HEK293 (cell line): ENCODE measurements at regions not wholly inside any gene's neighbourhood (a gene's known extent, or its start where the extent isn't known, plus 50 kb on each side); places are given as distances from the start of the nearest gene placed in this dataset.

ENCODE experiments used
- EGR2 ChIP-seq: fragments of 450-650 bp; formaldehyde crosslinking; IDR thresholded peaks from 2 replicates; pipeline ENCODE4 v1.5.1; 2016; ENCODE audit warnings: low read depth, missing biosample characterization, missing genetic modification characterization
- IKZF3 ChIP-seq: fragments of 450-650 bp; IDR thresholded peaks from 2 replicates; pipeline ENCODE4 v1.5.0; 2018; ENCODE audit warnings: missing biosample characterization, mild to moderate bottlenecking, missing genetic modification characterization, moderate library complexity
- KLF16 ChIP-seq: fragments of 450-650 bp; formaldehyde crosslinking; IDR thresholded peaks from 2 replicates; pipeline ENCODE4 v1.5.1; 2017; ENCODE audit warnings: missing biosample characterization, missing genetic modification characterization
- KLF7 ChIP-seq: fragments of 450-650 bp; formaldehyde crosslinking; IDR thresholded peaks from 2 replicates; pipeline ENCODE4 v1.5.1; 2016; ENCODE audit warnings: missing biosample characterization, missing genetic modification characterization, borderline replicate concordance
- OSR2 ChIP-seq: fragments of 450-650 bp; formaldehyde crosslinking; IDR thresholded peaks from 2 replicates; pipeline ENCODE4 v1.5.1; 2016; ENCODE audit warnings: missing biosample characterization, missing genetic modification characterization
- ZBTB17 ChIP-seq: fragments of 450-650 bp; formaldehyde crosslinking; IDR thresholded peaks from 2 replicates; pipeline ENCODE4 v1.5.1; 2016; ENCODE audit warnings: missing biosample characterization, missing genetic modification characterization
- ZBTB20 ChIP-seq: fragments of 450-650 bp; formaldehyde crosslinking; IDR thresholded peaks from 2 replicates; pipeline ENCODE4 v1.5.1; 2016; ENCODE audit warnings: missing biosample characterization, missing genetic modification characterization
- ZFP41 ChIP-seq: fragments of 450-650 bp; formaldehyde crosslinking; IDR thresholded peaks from 2 replicates; pipeline ENCODE4 v1.5.1; 2016; ENCODE audit warnings: missing biosample characterization, missing genetic modification characterization, borderline replicate concordance
- ZNF19 ChIP-seq: fragments of 450-650 bp; formaldehyde crosslinking; IDR thresholded peaks from 2 replicates; pipeline ENCODE4; 2016; ENCODE audit warnings: missing biosample characterization, missing genetic modification characterization, low read depth
- ZNF426 ChIP-seq: fragments of 450-650 bp; formaldehyde crosslinking; IDR thresholded peaks from 2 replicates; pipeline ENCODE4 v1.5.1; 2017; ENCODE audit warnings: missing biosample characterization, missing genetic modification characterization, mild to moderate bottlenecking, inconsistent platforms, moderate library complexity
- ZNF473 ChIP-seq: fragments of 450-650 bp; formaldehyde crosslinking; IDR thresholded peaks from 2 replicates; pipeline ENCODE4 v1.5.1; 2017; ENCODE audit warnings: missing biosample characterization, missing genetic modification characterization
- ZNF521 ChIP-seq: fragments of 450-650 bp; formaldehyde crosslinking; IDR thresholded peaks from 2 replicates; pipeline ENCODE4 v1.5.1; 2017; ENCODE audit warnings: missing biosample characterization, mild to moderate bottlenecking, missing genetic modification characterization
- ZNF529 ChIP-seq: fragments of 450-650 bp; formaldehyde crosslinking; IDR thresholded peaks from 2 replicates; pipeline ENCODE4 v1.5.1; 2017; ENCODE audit warnings: missing genetic modification characterization, missing biosample characterization; ENCODE audit not compliant: insufficient replicate concordance
- ZNF610 ChIP-seq: fragments of 450-650 bp; formaldehyde crosslinking; IDR thresholded peaks from 2 replicates; pipeline ENCODE4 v1.5.1; 2016; ENCODE audit warnings: missing biosample characterization, missing genetic modification characterization, borderline replicate concordance
- TF ChIP-seq, protein P1 (sequence below): fragments of 450-650 bp; formaldehyde crosslinking; IDR thresholded peaks from 2 replicates; pipeline ENCODE4 v1.5.1; 2016; ENCODE audit warnings: missing biosample characterization, missing genetic modification characterization
- TF ChIP-seq, protein P2 (sequence below): fragments of 450-650 bp; IDR thresholded peaks from 2 replicates; pipeline ENCODE4 v1.5.1; 2018; ENCODE audit warnings: missing biosample characterization, missing genetic modification characterization
- TF ChIP-seq, protein P3 (sequence below): sonication (generic); formaldehyde crosslinking; IDR thresholded peaks from 2 replicates; pipeline ENCODE4 v1.8.1; 2022; ENCODE audit warnings: mild to moderate bottlenecking, moderate library complexity, missing genetic modification reagents
- TF ChIP-seq, protein P4 (sequence below): fragments of 450-650 bp; formaldehyde crosslinking; IDR thresholded peaks from 2 replicates; pipeline ENCODE4 v1.5.1; 2016; ENCODE audit warnings: missing biosample characterization, missing genetic modification characterization
- TF ChIP-seq, protein P5 (sequence below): fragments of 450-650 bp; formaldehyde crosslinking; IDR thresholded peaks from 2 replicates; pipeline ENCODE4 v1.5.1; 2016; ENCODE audit warnings: missing biosample characterization, missing genetic modification characterization, borderline replicate concordance
- TF ChIP-seq, protein P6 (sequence below): fragments of 450-650 bp; formaldehyde crosslinking; IDR thresholded peaks from 2 replicates; pipeline ENCODE4 v1.5.1; 2016; ENCODE audit warnings: missing biosample characterization, missing genetic modification characterization
- TF ChIP-seq, protein P7 (sequence below): fragments of 450-650 bp; formaldehyde crosslinking; IDR thresholded peaks from 2 replicates; pipeline ENCODE4 v1.5.1; 2017; ENCODE audit warnings: missing biosample characterization, missing genetic modification characterization
- TF ChIP-seq, protein P8 (sequence below): fragments of 450-650 bp; formaldehyde crosslinking; IDR thresholded peaks from 2 replicates; pipeline ENCODE4 v1.5.1; 2016; ENCODE audit warnings: missing biosample characterization, missing genetic modification characterization

DNA sequence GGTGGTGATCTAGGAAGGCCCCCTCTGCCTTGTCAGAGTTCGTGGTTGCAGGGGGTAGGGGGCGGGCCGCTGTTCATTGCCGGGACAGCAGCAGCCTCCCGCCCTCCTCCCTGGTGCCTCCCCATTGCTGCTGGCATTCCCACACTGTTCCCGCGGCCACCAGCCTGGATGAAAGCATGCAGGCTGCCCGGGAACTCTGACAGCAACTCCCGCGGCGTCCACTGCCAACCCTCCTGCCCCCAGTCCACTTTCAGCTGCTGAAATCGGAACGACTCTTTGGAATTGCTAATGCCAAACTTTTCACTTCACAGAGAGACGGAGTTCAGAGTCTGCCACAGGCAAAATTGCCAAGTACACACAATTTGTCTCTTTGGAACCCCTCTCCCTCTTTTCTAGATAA lies 121.9 kb downstream of the BEND2 start (continued):
- TF ChIP-seq, protein P1, sequence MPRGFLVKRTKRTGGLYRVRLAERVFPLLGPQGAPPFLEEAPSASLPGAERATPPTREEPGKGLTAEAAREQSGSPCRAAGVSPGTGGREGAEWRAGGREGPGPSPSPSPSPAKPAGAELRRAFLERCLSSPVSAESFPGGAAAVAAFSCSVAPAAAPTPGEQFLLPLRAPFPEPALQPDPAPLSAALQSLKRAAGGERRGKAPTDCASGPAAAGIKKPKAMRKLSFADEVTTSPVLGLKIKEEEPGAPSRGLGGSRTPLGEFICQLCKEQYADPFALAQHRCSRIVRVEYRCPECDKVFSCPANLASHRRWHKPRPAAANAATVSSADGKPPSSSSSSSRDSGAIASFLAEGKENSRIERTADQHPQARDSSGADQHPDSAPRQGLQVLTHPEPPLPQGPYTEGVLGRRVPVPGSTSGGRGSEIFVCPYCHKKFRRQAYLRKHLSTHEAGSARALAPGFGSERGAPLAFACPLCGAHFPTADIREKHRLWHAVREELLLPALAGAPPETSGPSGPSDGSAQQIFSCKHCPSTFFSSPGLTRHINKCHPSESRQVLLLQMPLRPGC (tag by site-specific recombination) = peak; percentile 78
- TF ChIP-seq, protein P2, sequence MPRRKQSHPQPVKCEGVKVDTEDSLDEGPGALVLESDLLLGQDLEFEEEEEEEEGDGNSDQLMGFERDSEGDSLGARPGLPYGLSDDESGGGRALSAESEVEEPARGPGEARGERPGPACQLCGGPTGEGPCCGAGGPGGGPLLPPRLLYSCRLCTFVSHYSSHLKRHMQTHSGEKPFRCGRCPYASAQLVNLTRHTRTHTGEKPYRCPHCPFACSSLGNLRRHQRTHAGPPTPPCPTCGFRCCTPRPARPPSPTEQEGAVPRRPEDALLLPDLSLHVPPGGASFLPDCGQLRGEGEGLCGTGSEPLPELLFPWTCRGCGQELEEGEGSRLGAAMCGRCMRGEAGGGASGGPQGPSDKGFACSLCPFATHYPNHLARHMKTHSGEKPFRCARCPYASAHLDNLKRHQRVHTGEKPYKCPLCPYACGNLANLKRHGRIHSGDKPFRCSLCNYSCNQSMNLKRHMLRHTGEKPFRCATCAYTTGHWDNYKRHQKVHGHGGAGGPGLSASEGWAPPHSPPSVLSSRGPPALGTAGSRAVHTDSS (tag by site-specific recombination) = no peak
- no peak for TF ChIP-seq EGR2 (tag by site-specific recombination)
- TF ChIP-seq, protein P3, sequence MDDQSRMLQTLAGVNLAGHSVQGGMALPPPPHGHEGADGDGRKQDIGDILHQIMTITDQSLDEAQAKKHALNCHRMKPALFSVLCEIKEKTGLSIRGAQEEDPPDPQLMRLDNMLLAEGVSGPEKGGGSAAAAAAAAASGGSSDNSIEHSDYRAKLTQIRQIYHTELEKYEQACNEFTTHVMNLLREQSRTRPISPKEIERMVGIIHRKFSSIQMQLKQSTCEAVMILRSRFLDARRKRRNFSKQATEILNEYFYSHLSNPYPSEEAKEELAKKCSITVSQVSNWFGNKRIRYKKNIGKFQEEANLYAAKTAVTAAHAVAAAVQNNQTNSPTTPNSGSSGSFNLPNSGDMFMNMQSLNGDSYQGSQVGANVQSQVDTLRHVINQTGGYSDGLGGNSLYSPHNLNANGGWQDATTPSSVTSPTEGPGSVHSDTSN (CRISPR knock-in tag) = no peak
- TF ChIP-seq ZNF529 = no peak
- TF ChIP-seq KLF7 (tag by site-specific recombination) = no peak
- TF ChIP-seq IKZF3 (tag by site-specific recombination) = no peak
- TF ChIP-seq KLF16 (tag by site-specific recombination) = no peak
- TF ChIP-seq, protein P4, sequence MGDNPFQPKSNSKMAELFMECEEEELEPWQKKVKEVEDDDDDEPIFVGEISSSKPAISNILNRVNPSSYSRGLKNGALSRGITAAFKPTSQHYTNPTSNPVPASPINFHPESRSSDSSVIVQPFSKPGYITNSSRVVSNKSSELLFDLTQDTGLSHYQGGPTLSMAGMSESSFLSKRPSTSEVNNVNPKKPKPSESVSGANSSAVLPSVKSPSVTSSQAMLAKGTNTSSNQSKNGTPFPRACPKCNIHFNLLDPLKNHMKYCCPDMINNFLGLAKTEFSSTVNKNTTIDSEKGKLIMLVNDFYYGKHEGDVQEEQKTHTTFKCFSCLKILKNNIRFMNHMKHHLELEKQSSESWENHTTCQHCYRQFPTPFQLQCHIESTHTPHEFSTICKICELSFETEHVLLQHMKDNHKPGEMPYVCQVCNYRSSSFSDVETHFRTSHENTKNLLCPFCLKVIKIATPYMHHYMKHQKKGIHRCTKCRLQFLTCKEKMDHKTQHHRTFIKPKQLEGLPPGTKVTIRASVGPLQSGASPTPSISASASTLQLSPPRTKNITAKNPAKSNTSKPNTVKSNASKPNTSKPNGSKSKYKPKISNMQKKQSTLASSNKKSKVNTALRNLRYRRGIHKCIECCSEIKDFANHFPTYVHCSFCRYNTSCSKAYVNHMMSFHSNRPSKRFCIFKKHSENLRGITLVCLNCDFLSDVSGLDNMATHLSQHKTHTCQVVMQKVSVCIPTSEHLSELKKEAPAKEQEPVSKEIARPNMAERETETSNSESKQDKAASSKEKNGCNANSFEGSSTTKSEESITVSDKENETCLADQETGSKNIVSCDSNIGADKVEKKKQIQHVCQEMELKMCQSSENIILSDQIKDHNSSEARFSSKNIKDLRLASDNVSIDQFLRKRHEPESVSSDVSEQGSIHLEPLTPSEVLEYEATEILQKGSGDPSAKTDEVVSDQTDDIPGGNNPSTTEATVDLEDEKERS (tag by site-specific recombination) = no peak
- TF ChIP-seq, protein P5, sequence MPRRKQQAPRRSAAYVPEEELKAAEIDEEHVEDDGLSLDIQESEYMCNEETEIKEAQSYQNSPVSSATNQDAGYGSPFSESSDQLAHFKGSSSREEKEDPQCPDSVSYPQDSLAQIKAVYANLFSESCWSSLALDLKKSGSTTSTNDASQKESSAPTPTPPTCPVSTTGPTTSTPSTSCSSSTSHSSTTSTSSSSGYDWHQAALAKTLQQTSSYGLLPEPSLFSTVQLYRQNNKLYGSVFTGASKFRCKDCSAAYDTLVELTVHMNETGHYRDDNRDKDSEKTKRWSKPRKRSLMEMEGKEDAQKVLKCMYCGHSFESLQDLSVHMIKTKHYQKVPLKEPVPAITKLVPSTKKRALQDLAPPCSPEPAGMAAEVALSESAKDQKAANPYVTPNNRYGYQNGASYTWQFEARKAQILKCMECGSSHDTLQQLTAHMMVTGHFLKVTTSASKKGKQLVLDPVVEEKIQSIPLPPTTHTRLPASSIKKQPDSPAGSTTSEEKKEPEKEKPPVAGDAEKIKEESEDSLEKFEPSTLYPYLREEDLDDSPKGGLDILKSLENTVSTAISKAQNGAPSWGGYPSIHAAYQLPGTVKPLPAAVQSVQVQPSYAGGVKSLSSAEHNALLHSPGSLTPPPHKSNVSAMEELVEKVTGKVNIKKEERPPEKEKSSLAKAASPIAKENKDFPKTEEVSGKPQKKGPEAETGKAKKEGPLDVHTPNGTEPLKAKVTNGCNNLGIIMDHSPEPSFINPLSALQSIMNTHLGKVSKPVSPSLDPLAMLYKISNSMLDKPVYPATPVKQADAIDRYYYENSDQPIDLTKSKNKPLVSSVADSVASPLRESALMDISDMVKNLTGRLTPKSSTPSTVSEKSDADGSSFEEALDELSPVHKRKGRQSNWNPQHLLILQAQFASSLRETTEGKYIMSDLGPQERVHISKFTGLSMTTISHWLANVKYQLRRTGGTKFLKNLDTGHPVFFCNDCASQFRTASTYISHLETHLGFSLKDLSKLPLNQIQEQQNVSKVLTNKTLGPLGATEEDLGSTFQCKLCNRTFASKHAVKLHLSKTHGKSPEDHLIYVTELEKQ = no peak
- peak; percentile 22; the same call in 1 of the 2 replicates for TF ChIP-seq ZBTB17 (tag by site-specific recombination)
- TF ChIP-seq, protein P6, sequence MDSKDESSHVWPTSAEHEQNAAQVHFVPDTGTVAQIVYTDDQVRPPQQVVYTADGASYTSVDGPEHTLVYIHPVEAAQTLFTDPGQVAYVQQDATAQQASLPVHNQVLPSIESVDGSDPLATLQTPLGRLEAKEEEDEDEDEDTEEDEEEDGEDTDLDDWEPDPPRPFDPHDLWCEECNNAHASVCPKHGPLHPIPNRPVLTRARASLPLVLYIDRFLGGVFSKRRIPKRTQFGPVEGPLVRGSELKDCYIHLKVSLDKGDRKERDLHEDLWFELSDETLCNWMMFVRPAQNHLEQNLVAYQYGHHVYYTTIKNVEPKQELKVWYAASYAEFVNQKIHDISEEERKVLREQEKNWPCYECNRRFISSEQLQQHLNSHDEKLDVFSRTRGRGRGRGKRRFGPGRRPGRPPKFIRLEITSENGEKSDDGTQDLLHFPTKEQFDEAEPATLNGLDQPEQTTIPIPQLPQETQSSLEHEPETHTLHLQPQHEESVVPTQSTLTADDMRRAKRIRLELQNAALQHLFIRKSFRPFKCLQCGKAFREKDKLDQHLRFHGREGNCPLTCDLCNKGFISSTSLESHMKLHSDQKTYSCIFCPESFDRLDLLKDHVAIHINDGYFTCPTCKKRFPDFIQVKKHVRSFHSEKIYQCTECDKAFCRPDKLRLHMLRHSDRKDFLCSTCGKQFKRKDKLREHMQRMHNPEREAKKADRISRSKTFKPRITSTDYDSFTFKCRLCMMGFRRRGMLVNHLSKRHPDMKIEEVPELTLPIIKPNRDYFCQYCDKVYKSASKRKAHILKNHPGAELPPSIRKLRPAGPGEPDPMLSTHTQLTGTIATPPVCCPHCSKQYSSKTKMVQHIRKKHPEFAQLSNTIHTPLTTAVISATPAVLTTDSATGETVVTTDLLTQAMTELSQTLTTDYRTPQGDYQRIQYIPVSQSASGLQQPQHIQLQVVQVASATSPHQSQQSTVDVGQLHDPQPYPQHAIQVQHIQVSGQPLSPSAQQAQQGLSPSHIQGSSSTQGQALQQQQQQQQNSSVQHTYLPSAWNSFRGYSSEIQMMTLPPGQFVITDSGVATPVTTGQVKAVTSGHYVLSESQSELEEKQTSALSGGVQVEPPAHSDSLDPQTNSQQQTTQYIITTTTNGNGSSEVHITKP (tag by site-specific recombination) = peak; percentile 21; the same call in 1 of the 2 replicates
- TF ChIP-seq ZNF19 (tag by site-specific recombination) = no peak
- no peak for TF ChIP-seq ZNF426 (tag by site-specific recombination)
- no peak for TF ChIP-seq ZFP41 (tag by site-specific recombination)
- TF ChIP-seq, protein P7, sequence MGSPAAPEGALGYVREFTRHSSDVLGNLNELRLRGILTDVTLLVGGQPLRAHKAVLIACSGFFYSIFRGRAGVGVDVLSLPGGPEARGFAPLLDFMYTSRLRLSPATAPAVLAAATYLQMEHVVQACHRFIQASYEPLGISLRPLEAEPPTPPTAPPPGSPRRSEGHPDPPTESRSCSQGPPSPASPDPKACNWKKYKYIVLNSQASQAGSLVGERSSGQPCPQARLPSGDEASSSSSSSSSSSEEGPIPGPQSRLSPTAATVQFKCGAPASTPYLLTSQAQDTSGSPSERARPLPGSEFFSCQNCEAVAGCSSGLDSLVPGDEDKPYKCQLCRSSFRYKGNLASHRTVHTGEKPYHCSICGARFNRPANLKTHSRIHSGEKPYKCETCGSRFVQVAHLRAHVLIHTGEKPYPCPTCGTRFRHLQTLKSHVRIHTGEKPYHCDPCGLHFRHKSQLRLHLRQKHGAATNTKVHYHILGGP (tag by site-specific recombination) = no peak
- TF ChIP-seq ZNF610 (tag by site-specific recombination) = no peak
- no peak for TF ChIP-seq OSR2
- no peak for TF ChIP-seq ZNF521 (tag by site-specific recombination)
- no peak for TF ChIP-seq ZNF473
- TF ChIP-seq, protein P8, sequence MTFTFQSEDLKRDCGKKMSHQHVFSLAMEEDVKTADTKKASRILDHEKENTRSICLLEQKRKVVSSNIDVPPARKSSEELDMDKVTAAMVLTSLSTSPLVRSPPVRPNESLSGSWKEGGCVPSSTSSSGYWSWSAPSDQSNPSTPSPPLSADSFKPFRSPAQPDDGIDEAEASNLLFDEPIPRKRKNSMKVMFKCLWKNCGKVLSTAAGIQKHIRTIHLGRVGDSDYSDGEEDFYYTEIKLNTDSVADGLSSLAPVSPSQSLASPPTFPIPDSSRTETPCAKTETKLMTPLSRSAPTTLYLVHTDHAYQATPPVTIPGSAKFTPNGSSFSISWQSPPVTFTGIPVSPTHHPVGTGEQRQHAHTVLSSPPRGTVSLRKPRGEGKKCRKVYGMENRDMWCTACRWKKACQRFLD (tag by site-specific recombination) = no peak
- TF ChIP-seq ZBTB20 (tag by site-specific recombination) = peak; percentile 24; the same call in 1 of the 2 replicates
